ENCODE measurements at regions not wholly inside any gene's neighbourhood (a gene's known extent, or its start where the extent isn't known, plus 50 kb on each side); places are given as distances from the start of the nearest gene placed in this dataset.

DNA sequence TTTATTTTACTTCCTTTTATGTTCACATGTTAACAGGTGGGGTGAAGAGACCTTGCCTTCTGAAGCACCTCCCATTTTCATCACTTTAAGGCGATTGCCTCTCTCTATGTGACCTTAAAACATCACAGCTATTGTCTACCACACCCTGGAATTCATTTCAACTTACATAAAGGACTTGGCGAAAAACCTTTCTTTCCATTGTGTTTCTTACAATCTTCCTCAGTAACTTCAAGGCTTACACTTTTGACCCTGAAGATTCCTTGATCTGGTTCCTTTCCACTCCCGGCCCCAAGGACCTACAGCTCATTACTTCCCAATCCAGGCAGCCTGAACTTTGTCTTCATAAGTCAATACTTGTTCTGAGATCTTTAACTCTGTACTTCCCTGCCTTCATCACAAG is 443.3 kb downstream of the ADAMTS20 start:
- H3K36me3 ChIP-seq (ENCODE audit: insufficient read depth in 1 of 2, low read depth in 1 of 2) = no peaks in the 10 kb centered on the region
- WGBS, 3 donors = 77 to 82% (median 82%) methylated on average over 3 of the region's 3 CpGs
- intact Hi-C loops (cut with DNase I) = no loop called here

DNA sequence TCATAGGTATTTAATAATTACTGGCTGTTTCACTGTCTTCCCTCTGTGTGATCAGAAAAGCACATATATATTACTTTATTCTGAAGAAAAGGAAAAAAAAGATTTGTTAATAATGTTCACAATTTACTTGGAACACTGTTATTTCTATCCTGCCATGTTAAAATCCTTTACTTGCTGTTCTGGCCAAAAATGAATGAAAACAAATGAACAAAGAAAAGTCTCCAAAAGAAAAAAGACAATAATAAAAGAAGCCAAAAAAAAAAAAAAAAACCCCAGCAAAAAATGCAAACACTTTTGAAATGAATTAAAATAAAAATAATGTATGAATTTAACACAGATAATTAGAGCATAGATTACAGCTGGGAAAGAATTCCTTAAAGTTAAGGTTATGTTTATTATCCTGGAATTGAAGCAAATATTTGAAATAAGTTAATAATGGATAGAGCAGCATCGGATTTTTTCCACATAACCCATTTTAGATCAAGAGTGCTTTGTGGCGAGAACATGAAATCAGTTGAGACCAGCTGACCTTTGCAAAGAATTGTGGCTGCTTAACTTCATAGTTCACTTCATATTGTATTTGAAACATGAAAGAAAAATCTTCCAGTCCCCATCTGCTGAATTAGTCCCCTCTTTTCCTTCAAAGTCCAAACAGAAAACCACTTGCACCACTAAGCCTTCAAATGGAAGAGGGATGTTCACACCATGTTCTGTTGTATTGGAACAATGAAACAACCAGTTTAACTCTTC is 444.8 kb downstream of the ADAMTS20 start:
- no peak overlapping the region for H3K4me3 ChIP-seq
- ATAC-seq = no peak
- no peak overlapping the region for H3K27ac ChIP-seq
- H3K27me3 ChIP-seq (ENCODE audit: insufficient read depth in 3 of 3, low read length in 2 of 3) = no peaks in the 10 kb centered on the region
- H3K9me3 ChIP-seq = no peaks in the 10 kb centered on the region
- intact Hi-C loops (cut with DNase I) = no loop called here
- no peak for DNase-seq
- H3K4me1 ChIP-seq = no peaks in the 10 kb centered on the region
- WGBS, 3 donors = 50 to 62% (median 59%) methylated on average over 2 of the region's 2 CpGs
- TF ChIP-seq CTCF (IDR thresholded peaks at IDR 0.05) = no peak
- no peaks in the 10 kb centered on the region for H3K36me3 ChIP-seq (ENCODE audit: insufficient read depth in 1 of 2, low read depth in 1 of 2)

More for the DNA sequence above, 443.3 kb downstream of the ADAMTS20 start:
- H3K9me3 ChIP-seq = no peaks in the 10 kb centered on the region
- H3K27ac ChIP-seq = no peak overlapping the region
- no peaks in the 10 kb centered on the region for H3K4me1 ChIP-seq
- H3K27me3 ChIP-seq (ENCODE audit: insufficient read depth in 3 of 3, low read length in 2 of 3) = no peaks in the 10 kb centered on the region
- ATAC-seq (no peak), DNase-seq (no peak)
- TF ChIP-seq CTCF (IDR thresholded peaks at IDR 0.05) = no peak
- H3K4me3 ChIP-seq = no peak overlapping the region

GRCh38 chr12:43106355-43106754 is 445.6 kb downstream of the ADAMTS20 start:
- no peaks in the 10 kb centered on the region for H3K27me3 ChIP-seq (ENCODE audit: insufficient read depth in 3 of 3, low read length in 2 of 3)
- H3K4me1 ChIP-seq = no peaks in the 10 kb centered on the region
- ATAC-seq (no peak), DNase-seq (no peak)
- intact Hi-C loops (cut with DNase I) = no loop called here
- TF ChIP-seq CTCF (IDR thresholded peaks at IDR 0.05) = no peak
- WGBS, 3 donors = 55 to 64% (median 57%) methylated on average over 3 of the region's 3 CpGs
- H3K4me3 ChIP-seq = no peak overlapping the region
- H3K36me3 ChIP-seq (ENCODE audit: insufficient read depth in 1 of 2, low read depth in 1 of 2) = no peaks in the 10 kb centered on the region
- H3K27ac ChIP-seq = no peak overlapping the region
- H3K9me3 ChIP-seq = no peaks in the 10 kb centered on the region

DNA sequence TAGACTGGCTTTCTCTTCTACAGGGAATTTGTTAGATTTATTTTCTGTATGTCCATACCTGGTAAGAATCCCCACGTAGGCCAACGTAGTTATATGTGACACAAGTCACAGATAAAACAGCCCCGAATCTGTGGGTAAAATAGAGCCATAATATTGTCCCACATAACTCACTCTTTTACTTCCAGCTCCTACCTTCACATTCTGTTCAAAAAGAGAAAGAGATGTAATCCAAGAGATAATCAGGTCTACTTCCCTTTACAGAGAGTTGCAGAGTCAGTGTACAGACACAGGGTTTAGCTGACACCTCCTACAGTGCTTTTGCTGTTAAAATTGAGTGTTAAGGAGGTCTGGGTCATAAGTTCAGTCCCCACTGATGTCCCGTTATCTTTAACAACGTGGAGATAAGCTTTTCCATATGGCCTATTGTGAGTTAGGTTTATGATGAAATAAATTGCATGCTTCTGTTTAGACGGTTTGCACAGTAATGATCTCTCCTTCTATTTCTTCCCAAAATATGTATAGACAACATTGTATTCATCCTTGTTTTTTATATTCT is 446.5 kb downstream of the ADAMTS20 start:
- ATAC-seq = no peak
- Histone ChIP-seq H3K36me3 (ENCODE audit: insufficient read depth in 1 of 2, low read depth in 1 of 2) (no peaks in the 10 kb centered on the region), H3K4me3 (no peak overlapping the region), H3K9me3 (no peaks in the 10 kb centered on the region), H3K27me3 (ENCODE audit: insufficient read depth in 3 of 3, low read length in 2 of 3) (no peaks in the 10 kb centered on the region), H3K4me1 (no peaks in the 10 kb centered on the region), H3K27ac (no peak overlapping the region)
- intact Hi-C loops (cut with DNase I) = no loop called here
- DNase-seq = no peak
- no peak for TF ChIP-seq CTCF (IDR thresholded peaks at IDR 0.05)
- WGBS, 3 donors = 58 to 65% (median 64%) methylated on average over 6 of the region's 6 CpGs
